ENCODE measurements at regions not wholly inside any gene's neighbourhood (a gene's known extent, or its start where the extent isn't known, plus 50 kb on each side); places are given as distances from the start of the nearest gene placed in this dataset.

DNA sequence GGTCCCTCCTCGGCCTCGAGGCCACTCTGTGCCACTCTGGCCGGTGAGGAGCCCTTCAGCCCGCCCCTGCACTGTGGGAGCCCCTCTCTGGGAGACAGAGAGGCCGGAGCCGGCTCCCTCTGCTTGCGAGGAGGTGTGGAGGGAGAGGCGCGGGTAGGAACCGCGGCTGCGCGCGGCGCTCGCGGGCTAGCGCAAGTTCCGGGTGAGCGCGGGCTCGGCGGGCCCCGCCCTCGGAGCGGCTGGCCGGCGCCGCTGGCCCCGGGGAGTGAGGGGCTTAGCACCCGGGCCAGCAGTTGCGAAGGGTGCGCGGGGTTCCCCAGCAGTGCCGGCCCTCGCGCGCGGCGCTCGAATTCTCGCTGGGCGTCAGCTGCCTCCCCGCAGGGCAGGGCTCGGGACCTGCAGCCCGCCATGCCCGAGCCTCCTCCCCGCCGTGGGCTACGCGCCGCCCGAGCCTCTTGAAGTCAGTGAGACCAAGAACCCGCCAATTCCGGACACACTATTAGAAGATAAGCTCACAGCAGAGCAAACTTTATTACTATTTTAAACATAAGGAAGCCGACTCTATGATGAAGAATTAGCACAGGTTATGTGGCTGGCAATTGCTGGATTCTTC lies 825.8 kb upstream of the FANCL start:
- TF ChIP-seq ZNF8 (CRISPR knock-in tag; IDR thresholded peaks at IDR 0.05) (no peak), PPARA (CRISPR knock-in tag; IDR thresholded peaks at IDR 0.05; ENCODE audit: borderline replicate concordance) (no peak), TCF4 (CRISPR knock-in tag; IDR thresholded peaks at IDR 0.05; ENCODE audit: borderline replicate concordance) (no peak), ZFP30 (CRISPR knock-in tag; IDR thresholded peaks at IDR 0.05) (no peak), OSR1 (CRISPR knock-in tag; IDR thresholded peaks at IDR 0.05) (no peak), GLIS3 (CRISPR knock-in tag; IDR thresholded peaks at IDR 0.05) (no peak)
- TF ChIP-seq, protein P1, sequence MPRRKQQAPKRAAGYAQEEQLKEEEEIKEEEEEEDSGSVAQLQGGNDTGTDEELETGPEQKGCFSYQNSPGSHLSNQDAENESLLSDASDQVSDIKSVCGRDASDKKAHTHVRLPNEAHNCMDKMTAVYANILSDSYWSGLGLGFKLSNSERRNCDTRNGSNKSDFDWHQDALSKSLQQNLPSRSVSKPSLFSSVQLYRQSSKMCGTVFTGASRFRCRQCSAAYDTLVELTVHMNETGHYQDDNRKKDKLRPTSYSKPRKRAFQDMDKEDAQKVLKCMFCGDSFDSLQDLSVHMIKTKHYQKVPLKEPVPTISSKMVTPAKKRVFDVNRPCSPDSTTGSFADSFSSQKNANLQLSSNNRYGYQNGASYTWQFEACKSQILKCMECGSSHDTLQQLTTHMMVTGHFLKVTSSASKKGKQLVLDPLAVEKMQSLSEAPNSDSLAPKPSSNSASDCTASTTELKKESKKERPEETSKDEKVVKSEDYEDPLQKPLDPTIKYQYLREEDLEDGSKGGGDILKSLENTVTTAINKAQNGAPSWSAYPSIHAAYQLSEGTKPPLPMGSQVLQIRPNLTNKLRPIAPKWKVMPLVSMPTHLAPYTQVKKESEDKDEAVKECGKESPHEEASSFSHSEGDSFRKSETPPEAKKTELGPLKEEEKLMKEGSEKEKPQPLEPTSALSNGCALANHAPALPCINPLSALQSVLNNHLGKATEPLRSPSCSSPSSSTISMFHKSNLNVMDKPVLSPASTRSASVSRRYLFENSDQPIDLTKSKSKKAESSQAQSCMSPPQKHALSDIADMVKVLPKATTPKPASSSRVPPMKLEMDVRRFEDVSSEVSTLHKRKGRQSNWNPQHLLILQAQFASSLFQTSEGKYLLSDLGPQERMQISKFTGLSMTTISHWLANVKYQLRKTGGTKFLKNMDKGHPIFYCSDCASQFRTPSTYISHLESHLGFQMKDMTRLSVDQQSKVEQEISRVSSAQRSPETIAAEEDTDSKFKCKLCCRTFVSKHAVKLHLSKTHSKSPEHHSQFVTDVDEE (CRISPR knock-in tag; IDR thresholded peaks at IDR 0.05) = no peak
